HG03159 (cell line): ENCODE measurements at regions not wholly inside any gene's neighbourhood (a gene's known extent, or its start where the extent isn't known, plus 50 kb on each side); places are given as distances from the start of the nearest gene placed in this dataset.

Source experiments
- ATAC-seq: cut with Tn5 transposase; IDR thresholded peaks from one replicate; pipeline ENCODE4 v1.9.1; 2021; ENCODE audit warnings: mild to moderate bottlenecking, moderate library complexity; ENCODE audit not compliant: unreplicated experiment

- ATAC-seq = no peak
These were observed 116.4 kb downstream of the GADD45G start for GRCh38 chr9:89721176-89721700.

GRCh38 chr9:89721971-89722530 lies 117.2 kb downstream of the GADD45G start:
- ATAC-seq = no peak

DNA sequence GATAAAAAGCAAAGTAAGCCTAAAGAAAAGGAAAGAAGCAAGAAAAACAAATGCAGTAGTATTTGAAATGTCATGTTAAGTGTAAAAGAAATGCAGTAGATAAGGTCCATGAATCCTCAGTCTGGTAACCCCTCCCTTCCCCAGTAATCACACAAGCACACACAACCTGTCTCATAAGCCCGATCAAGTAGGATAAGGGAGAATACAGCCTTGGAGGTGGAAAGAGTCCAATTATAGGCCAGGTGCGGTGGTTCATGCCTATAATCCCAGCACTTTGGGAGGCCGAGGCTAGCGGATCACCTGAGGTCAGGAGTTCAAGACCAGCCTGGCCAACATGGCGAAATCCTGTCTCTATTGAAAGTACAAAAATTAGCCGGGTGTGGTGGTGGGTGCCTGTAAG lies 117.9 kb downstream of the GADD45G start:
- no peak for ATAC-seq

GRCh38 chr9:89723469-89724100 lies 118.8 kb downstream of the GADD45G start:
- no peak for ATAC-seq

DNA sequence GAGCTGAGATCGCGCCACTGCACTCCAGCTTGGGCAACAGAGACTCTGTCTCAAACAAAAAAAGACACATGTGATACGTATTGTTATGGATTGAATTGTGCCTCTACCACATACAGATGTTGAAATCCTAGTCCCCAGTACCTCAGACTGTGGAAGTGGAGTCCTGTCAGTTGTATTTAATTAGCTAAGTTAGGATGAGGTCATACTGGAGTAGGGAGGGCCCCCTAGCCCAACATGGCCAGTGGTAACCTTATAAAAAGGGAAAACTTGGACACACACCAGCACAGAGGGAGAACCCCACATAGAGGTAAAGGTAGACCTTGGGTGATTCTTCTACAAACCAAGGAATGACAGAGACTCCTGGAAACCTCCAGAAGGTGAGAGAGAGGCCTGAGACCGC lies 119.8 kb downstream of the GADD45G start:
- no peak for ATAC-seq

- ATAC-seq = no peak
These were observed 120.5 kb downstream of the GADD45G start for GRCh38 chr9:89725271-89725670.

GRCh38 chr9:89729954-89730530 lies 125.2 kb downstream of the GADD45G start:
- ATAC-seq = no peak

GRCh38 chr9:89730715-89731114 lies 125.9 kb downstream of the GADD45G start:
- ATAC-seq = no peak

- no peak for ATAC-seq
These were observed 126.7 kb downstream of the GADD45G start for GRCh38 chr9:89731262-89732182.

GRCh38 chr9:89732295-89732938 lies 127.6 kb downstream of the GADD45G start:
- ATAC-seq = no peak

DNA sequence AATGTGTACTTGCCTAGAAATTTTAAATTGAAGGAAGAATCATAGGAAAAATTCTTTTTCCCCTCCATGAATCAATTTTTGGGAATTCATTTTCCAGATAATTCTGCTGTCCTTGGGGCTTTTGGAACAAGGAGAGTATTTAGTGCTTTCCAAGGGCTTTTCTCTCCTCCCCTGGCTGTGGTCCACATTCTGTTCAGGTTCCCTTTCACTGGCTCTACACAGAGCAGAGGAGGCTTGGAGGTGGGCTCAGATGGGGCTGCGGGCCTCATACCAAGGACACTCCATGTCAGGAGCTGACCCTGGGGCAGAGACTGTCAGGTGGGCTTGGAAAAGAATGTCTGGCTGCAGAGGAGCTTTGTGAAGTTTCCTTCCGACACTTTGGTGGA lies 128.1 kb downstream of the GADD45G start:
- no peak for ATAC-seq

DNA sequence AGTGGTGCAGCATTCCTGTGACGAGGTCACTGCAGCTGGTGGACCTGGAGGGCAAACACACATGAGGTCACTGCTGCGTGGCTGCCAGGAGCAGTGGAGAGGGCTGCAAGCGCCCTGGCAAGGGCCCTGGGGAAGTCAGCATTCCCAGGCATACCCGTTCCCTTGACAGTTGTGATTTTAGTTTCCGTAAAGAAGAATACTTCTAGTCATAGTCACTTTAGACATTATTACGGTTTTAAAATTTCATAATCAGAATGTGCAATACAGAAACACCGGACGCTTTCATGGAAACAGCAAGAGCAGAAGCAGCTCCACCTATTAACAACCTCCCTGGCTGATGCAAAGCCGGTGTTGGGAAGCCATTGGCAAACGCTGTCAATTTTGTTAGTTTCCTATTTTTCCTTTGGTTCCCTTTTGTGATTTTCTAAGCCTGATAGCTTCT lies 129.8 kb downstream of the GADD45G start:
- ATAC-seq = no peak

DNA sequence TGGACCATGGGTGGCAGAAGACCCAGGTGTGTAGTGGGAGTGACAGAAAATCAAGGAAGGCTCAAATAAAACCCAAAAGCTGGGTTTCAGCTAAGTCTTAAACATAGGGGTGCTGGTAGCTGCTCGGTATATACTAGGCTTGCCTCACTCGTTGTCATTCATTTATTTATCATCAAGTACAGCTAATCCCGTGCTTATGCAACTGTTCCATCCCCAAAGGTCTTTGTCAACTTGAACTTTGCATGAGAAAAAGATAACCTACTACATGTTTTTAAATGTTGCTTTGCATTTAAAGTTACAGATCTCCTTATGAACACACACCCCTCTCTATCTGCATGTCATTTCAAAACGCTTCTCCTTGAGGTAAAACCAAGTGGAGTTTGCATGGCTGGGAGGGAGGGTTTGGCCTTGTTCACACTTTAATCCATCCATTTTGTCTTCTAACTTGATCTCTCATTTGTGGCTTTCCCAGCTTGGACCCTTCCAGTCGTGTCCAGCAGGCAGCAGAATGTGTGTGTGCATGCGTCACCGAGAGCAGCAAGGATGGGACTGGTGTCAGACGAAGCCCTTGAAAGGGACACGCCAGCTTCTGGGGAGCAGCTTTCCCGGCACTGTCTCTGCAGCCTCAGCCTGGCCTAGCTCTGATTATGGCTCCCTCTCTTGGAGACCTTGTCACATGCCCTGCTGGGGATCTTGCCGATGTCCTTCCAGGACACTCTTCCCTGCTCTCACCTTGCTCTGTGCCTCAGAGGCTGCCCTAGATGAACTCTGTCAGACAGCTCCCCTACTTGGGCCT lies 133.5 kb downstream of the GADD45G start:
- no peak for ATAC-seq

GRCh38 chr9:89739511-89739910 lies 134.7 kb downstream of the GADD45G start:
- ATAC-seq = no peak

GRCh38 chr9:89739916-89740315 lies 135.1 kb downstream of the GADD45G start:
- ATAC-seq = no peak

GRCh38 chr9:89740722-89741121 lies 135.9 kb downstream of the GADD45G start:
- peak; percentile 54 for ATAC-seq

DNA sequence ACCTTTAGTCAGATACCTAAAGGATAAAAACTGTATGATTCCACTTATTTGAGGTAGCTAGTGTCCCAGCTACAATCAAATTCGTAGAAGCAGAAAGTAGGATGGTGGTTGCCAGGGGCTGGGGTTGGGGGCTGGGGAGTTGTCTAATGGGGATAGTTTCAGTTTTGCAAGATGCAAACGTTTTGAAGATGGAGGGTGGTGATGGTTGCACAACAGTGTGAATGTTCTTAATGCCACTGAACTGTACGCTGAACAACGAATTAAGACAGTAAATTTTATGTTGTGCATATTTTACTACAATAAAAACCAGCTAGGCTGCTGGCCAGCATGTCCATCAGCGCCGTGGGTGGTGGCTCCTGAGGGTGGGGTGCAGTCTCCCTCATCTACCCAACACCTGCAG lies 137.8 kb downstream of the GADD45G start:
- no peak for ATAC-seq

DNA sequence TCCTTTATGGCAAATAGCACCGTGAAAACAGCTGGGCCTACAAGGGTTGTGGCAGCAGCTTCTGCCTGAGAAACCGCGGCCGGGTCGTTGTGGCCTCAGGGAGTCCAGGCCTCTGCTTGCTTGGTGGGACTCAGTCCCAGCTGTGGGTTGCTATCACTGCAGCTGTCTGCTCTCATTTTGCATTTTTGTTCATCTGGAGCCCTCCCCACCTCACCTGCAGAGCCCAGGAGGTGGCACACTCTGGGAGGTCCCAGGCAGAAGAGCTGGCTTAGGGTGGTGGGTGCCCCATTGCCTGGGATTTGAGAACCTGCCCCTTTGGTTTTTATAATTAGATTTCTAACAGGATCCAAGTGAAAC lies 138.4 kb downstream of the GADD45G start:
- peak; percentile 51 for ATAC-seq

DNA sequence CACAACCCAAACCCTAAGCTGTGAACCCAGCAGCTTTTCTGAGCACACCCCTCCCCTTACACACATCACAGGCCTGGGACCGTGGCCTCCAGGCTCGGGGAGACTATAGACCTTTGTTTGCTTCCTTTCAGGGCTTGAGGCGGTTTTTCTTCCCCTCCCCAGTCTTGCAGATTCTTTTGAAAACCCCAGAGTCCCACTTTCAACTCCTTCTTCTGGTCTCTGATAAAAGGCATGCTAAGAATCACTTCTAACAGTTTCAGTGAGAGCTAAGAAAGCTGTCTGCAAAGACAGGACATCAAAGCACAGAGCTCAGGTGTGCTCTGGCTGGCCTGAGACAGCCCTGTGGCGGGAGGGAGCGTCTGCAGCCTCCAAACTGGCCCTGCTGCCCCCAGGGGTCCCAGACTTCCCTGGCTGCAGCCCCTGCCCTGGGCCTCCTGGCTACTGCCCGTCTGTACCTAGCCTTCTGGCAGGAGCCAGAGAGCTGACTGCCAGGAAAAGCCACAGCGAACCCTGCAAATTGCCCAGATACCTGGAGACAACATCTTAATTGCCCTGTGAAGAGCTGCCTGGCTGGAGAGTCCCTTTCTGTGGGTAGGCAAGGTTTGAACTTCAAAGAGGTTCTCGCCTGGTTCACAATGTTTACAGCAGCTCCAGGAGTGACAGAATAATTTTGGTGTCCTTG lies 138.9 kb downstream of the GADD45G start:
- ATAC-seq = peak; percentile 53

DNA sequence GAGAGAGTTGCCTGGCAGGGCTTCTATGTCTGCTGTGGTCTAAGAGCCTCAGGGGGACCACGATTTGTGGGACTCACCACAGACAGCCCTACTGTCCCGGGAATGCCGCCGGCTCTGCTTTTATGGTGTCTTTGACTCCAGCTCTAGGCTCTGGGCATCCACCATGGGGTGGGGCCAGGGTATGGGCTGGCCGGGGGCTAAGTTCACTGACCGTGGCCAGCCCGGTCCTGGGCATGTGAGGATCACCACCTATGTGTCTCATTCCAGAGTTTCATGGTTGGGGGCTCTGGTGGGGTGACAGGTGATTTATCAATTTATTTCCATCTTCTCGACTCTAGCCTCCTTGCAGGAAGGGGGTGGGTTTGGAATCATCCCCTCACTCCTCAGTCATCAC lies 139.4 kb downstream of the GADD45G start:
- ATAC-seq = no peak
